ENCODE measurements at regions not wholly inside any gene's neighbourhood (a gene's known extent, or its start where the extent isn't known, plus 50 kb on each side); places are given as distances from the start of the nearest gene placed in this dataset.

- H3K4me3 ChIP-seq (ENCODE audit: low read depth, low read length): no peak overlapping the region
- in situ Hi-C loops (cut with HindIII; ENCODE audit: low sequenced_read_pairs): no loop called here
- DNase-seq (ENCODE audit: low read depth): peak; percentile 46
- TF ChIP-seq CTCF (IDR thresholded peaks at IDR 0.05; ENCODE audit: low read depth, low read length, missing control alignments): peak; percentile 95
Measured at GRCh38 chr11:22920939-22921565, 60.8 kb upstream of the CCDC179 start.

GRCh38 chr11:22922672-22923071 lies 62.4 kb upstream of the CCDC179 start:
- no peak for TF ChIP-seq CTCF (IDR thresholded peaks at IDR 0.05; ENCODE audit: low read depth, low read length, missing control alignments)
- no peak for DNase-seq (ENCODE audit: low read depth)
- in situ Hi-C loops (cut with HindIII; ENCODE audit: low sequenced_read_pairs): no loop called here
- no peak overlapping the region for H3K4me3 ChIP-seq (ENCODE audit: low read depth, low read length)

GRCh38 chr11:22923561-22923960 lies 63.3 kb upstream of the CCDC179 start:
- no peak overlapping the region for H3K4me3 ChIP-seq (ENCODE audit: low read depth, low read length)
- no peak for DNase-seq (ENCODE audit: low read depth)
- TF ChIP-seq CTCF (IDR thresholded peaks at IDR 0.05; ENCODE audit: low read depth, low read length, missing control alignments): no peak
- in situ Hi-C loops (cut with HindIII; ENCODE audit: low sequenced_read_pairs): no loop called here

GRCh38 chr11:22926341-22926740 lies 66.1 kb upstream of the CCDC179 start:
- H3K4me3 ChIP-seq (ENCODE audit: low read depth, low read length): no peak overlapping the region
- in situ Hi-C loops (cut with HindIII; ENCODE audit: low sequenced_read_pairs): no loop called here
- no peak for TF ChIP-seq CTCF (IDR thresholded peaks at IDR 0.05; ENCODE audit: low read depth, low read length, missing control alignments)
- no peak for DNase-seq (ENCODE audit: low read depth)

GRCh38 chr11:22927793-22928192 lies 67.5 kb upstream of the CCDC179 start:
- no peak for DNase-seq (ENCODE audit: low read depth)
- no peak overlapping the region for H3K4me3 ChIP-seq (ENCODE audit: low read depth, low read length)
- no peak for TF ChIP-seq CTCF (IDR thresholded peaks at IDR 0.05; ENCODE audit: low read depth, low read length, missing control alignments)
- in situ Hi-C loops (cut with HindIII; ENCODE audit: low sequenced_read_pairs): no loop called here

GRCh38 chr11:22928207-22928917 lies 68.1 kb upstream of the CCDC179 start:
- in situ Hi-C loops (cut with HindIII; ENCODE audit: low sequenced_read_pairs): no loop called here
- H3K4me3 ChIP-seq (ENCODE audit: low read depth, low read length): no peak overlapping the region
- no peak for DNase-seq (ENCODE audit: low read depth)
- TF ChIP-seq CTCF (IDR thresholded peaks at IDR 0.05; ENCODE audit: low read depth, low read length, missing control alignments): no peak
